ENCODE measurements at regions not wholly inside any gene's neighbourhood (a gene's known extent, or its start where the extent isn't known, plus 50 kb on each side); places are given as distances from the start of the nearest gene placed in this dataset.

DNA sequence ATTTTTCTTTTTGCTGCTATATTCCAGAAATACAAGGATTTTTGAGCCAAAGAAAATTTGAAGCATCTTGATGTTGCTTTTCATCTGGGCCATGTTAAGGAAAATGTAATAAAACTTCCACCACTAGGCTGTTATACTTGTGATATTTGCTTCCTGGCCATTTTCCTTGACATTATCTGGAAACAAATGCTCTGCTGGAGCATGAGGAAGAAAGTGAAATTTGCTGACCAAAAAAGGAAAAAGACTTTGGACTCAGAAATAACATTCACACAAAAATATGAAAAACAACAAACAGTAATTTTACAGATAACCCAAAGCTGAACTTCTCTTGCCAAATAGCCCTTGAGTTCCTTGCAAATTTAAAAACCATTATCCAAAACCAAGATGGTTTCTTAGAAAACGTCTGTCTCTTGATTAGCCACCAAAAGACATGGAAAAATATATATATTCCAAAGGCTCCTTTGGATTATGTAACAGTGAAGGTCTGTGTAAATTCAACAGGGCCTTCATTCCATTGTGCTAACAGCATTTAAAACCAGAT, 344.5 kb downstream of the LMX1A start:
- Histone ChIP-seq H3K4me1 (ENCODE audit: control insufficient read depth in 1 of 2, insufficient read depth in 2 of 2, low read length in 2 of 2) (peaks cover 0 to 16% of the 10 kb centered on the region in 2 donors), H3K9me3 (ENCODE audit: control insufficient read depth in 1 of 2, low read length in 2 of 2) (no peaks in the 10 kb centered on the region), H3K27ac (ENCODE audit: low read length) (no peak overlapping the region), H3K4me3 (ENCODE audit: low read depth in 1 of 2, low read length in 2 of 2) (no peak overlapping the region), H3K27me3 (ENCODE audit: low read depth, low read length) (no peaks in the 10 kb centered on the region), H3K36me3 (ENCODE audit: control insufficient read depth in 1 of 2, insufficient read depth in 2 of 2, low read length in 2 of 2) (no peaks in the 10 kb centered on the region)

DNA sequence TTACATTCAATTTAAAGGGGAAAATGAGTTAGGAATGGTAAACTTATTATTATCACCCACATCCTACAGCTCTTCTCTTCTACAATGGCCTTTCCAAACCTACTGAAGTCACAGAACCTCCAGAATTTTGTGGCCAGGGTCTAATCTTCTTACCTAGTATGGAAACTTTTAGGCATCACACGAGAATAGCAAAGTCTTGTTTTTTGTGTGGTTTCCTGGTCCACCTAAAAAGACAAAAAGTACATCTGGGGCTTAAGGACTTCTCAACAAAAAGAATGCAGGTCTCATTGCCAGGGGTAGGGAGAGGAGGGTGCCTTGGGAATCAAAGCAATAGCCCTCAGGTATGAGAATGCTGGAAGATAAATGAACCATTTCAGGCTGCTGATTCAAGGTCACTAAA, 345.3 kb downstream of the LMX1A start:
- Histone ChIP-seq H3K4me1 (ENCODE audit: control insufficient read depth in 1 of 2, insufficient read depth in 2 of 2, low read length in 2 of 2) (peaks cover 0 to 16% of the 10 kb centered on the region in 2 donors), H3K27ac (ENCODE audit: low read length) (no peak overlapping the region), H3K27me3 (ENCODE audit: low read depth, low read length) (no peaks in the 10 kb centered on the region), H3K36me3 (ENCODE audit: control insufficient read depth in 1 of 2, insufficient read depth in 2 of 2, low read length in 2 of 2) (no peaks in the 10 kb centered on the region), H3K9me3 (ENCODE audit: control insufficient read depth in 1 of 2, low read length in 2 of 2) (no peaks in the 10 kb centered on the region), H3K4me3 (ENCODE audit: low read depth in 1 of 2, low read length in 2 of 2) (no peak overlapping the region)

GRCh38 chr1:165010418-165011070, 346.0 kb downstream of the LMX1A start:
- Histone ChIP-seq H3K36me3 (ENCODE audit: control insufficient read depth in 1 of 2, insufficient read depth in 2 of 2, low read length in 2 of 2) (no peaks in the 10 kb centered on the region), H3K4me3 (ENCODE audit: low read depth in 1 of 2, low read length in 2 of 2) (no peak overlapping the region), H3K9me3 (ENCODE audit: control insufficient read depth in 1 of 2, low read length in 2 of 2) (no peaks in the 10 kb centered on the region), H3K27me3 (ENCODE audit: low read depth, low read length) (no peaks in the 10 kb centered on the region), H3K4me1 (ENCODE audit: control insufficient read depth in 1 of 2, insufficient read depth in 2 of 2, low read length in 2 of 2) (peaks cover 0 to 16% of the 10 kb centered on the region in 2 donors), H3K27ac (ENCODE audit: low read length) (no peak overlapping the region)

- Histone ChIP-seq H3K36me3 (ENCODE audit: control insufficient read depth in 1 of 2, insufficient read depth in 2 of 2, low read length in 2 of 2) (no peaks in the 10 kb centered on the region), H3K27me3 (ENCODE audit: low read depth, low read length) (no peaks in the 10 kb centered on the region), H3K27ac (ENCODE audit: low read length) (no peak overlapping the region), H3K4me1 (ENCODE audit: control insufficient read depth in 1 of 2, insufficient read depth in 2 of 2, low read length in 2 of 2) (peaks cover 0 to 10% of the 10 kb centered on the region in 2 donors), H3K4me3 (ENCODE audit: low read depth in 1 of 2, low read length in 2 of 2) (no peak overlapping the region), H3K9me3 (ENCODE audit: control insufficient read depth in 1 of 2, low read length in 2 of 2) (no peaks in the 10 kb centered on the region)
Measured at GRCh38 chr1:165006831-165007230, 349.7 kb downstream of the LMX1A start.

- Histone ChIP-seq H3K4me3 (ENCODE audit: low read depth in 1 of 2, low read length in 2 of 2) (no peak overlapping the region), H3K9me3 (ENCODE audit: control insufficient read depth in 1 of 2, low read length in 2 of 2) (no peaks in the 10 kb centered on the region), H3K36me3 (ENCODE audit: control insufficient read depth in 1 of 2, insufficient read depth in 2 of 2, low read length in 2 of 2) (no peaks in the 10 kb centered on the region), H3K27me3 (ENCODE audit: low read depth, low read length) (no peaks in the 10 kb centered on the region), H3K27ac (ENCODE audit: low read length) (no peak overlapping the region), H3K4me1 (ENCODE audit: control insufficient read depth in 1 of 2, insufficient read depth in 2 of 2, low read length in 2 of 2) (no peaks in the 10 kb centered on the region)
Measured at GRCh38 chr1:164999146-164999545, 357.4 kb downstream of the LMX1A start.

- H3K4me3 ChIP-seq (ENCODE audit: low read depth in 1 of 2, low read length in 2 of 2), result no peak overlapping the region
- no peaks in the 10 kb centered on the region for H3K27me3 ChIP-seq (ENCODE audit: low read depth, low read length)
- H3K36me3 ChIP-seq (ENCODE audit: control insufficient read depth in 1 of 2, insufficient read depth in 2 of 2, low read length in 2 of 2), result no peaks in the 10 kb centered on the region
- no peaks in the 10 kb centered on the region for H3K4me1 ChIP-seq (ENCODE audit: control insufficient read depth in 1 of 2, insufficient read depth in 2 of 2, low read length in 2 of 2)
- H3K9me3 ChIP-seq (ENCODE audit: control insufficient read depth in 1 of 2, low read length in 2 of 2), result no peaks in the 10 kb centered on the region
- no peak overlapping the region for H3K27ac ChIP-seq (ENCODE audit: low read length)
Measured at GRCh38 chr1:164991763-164992314, 364.7 kb downstream of the LMX1A start.

- Histone ChIP-seq H3K27ac (ENCODE audit: low read length) (no peak overlapping the region), H3K36me3 (ENCODE audit: control insufficient read depth in 1 of 2, insufficient read depth in 2 of 2, low read length in 2 of 2) (no peaks in the 10 kb centered on the region)
Measured at GRCh38 chr1:164983023-164983650, 373.4 kb downstream of the LMX1A start.

GRCh38 chr1:164982545-164982944, 374.0 kb downstream of the LMX1A start:
- H3K4me3 ChIP-seq (ENCODE audit: low read depth in 1 of 2, low read length in 2 of 2), result no peak overlapping the region
- H3K27ac ChIP-seq (ENCODE audit: low read length), result no peak overlapping the region
- peaks cover 0 to 20% of the 10 kb centered on the region in 2 donors for H3K4me1 ChIP-seq (ENCODE audit: control insufficient read depth in 1 of 2, insufficient read depth in 2 of 2, low read length in 2 of 2)
- H3K27me3 ChIP-seq (ENCODE audit: low read depth, low read length), result no peaks in the 10 kb centered on the region
- H3K36me3 ChIP-seq (ENCODE audit: control insufficient read depth in 1 of 2, insufficient read depth in 2 of 2, low read length in 2 of 2), result no peaks in the 10 kb centered on the region
- no peaks in the 10 kb centered on the region for H3K9me3 ChIP-seq (ENCODE audit: control insufficient read depth in 1 of 2, low read length in 2 of 2)

More at GRCh38 chr1:164983023-164983650, 373.4 kb downstream of the LMX1A start:
- peaks cover 0 to 20% of the 10 kb centered on the region in 2 donors for H3K4me1 ChIP-seq (ENCODE audit: control insufficient read depth in 1 of 2, insufficient read depth in 2 of 2, low read length in 2 of 2)
- H3K9me3 ChIP-seq (ENCODE audit: control insufficient read depth in 1 of 2, low read length in 2 of 2), result no peaks in the 10 kb centered on the region
- H3K27me3 ChIP-seq (ENCODE audit: low read depth, low read length), result no peaks in the 10 kb centered on the region
- no peak overlapping the region for H3K4me3 ChIP-seq (ENCODE audit: low read depth in 1 of 2, low read length in 2 of 2)

- Histone ChIP-seq H3K4me1 (ENCODE audit: control insufficient read depth in 1 of 2, insufficient read depth in 2 of 2, low read length in 2 of 2) (peaks cover 0 to 15% of the 10 kb centered on the region in 2 donors), H3K36me3 (ENCODE audit: control insufficient read depth in 1 of 2, insufficient read depth in 2 of 2, low read length in 2 of 2) (no peaks in the 10 kb centered on the region), H3K9me3 (ENCODE audit: control insufficient read depth in 1 of 2, low read length in 2 of 2) (no peaks in the 10 kb centered on the region), H3K27me3 (ENCODE audit: low read depth, low read length) (no peaks in the 10 kb centered on the region), H3K27ac (ENCODE audit: low read length) (no peak overlapping the region), H3K4me3 (ENCODE audit: low read depth in 1 of 2, low read length in 2 of 2) (no peak overlapping the region)
Measured at GRCh38 chr1:164977561-164977960, 379.0 kb downstream of the LMX1A start.

DNA sequence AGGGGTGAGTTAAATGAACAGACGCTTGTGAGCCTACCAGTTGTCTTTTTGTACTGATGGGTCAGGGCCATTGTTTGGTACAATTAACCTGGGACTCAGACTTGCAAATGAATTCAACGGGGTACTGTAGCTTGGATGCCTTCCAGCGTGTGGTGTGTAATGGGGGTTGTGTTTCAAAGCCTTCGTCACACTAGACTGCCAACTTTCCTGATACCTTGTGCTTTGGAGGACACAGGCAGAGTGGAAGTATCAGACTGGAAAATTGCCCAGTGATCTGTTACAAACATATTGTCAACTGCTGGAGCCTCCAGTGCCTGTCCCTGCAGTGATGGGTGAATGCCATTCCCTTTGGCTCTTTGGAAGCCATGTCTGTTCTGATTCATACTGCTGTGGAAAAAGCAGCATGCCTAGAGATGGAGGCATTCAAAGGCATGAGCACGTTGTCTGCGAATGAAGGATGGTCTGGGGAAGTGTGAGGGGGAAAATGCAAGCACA, 384.5 kb downstream of the LMX1A start:
- Histone ChIP-seq H3K4me3 (ENCODE audit: low read depth in 1 of 2, low read length in 2 of 2) (no peak overlapping the region), H3K27me3 (ENCODE audit: low read depth, low read length) (no peaks in the 10 kb centered on the region), H3K9me3 (ENCODE audit: control insufficient read depth in 1 of 2, low read length in 2 of 2) (no peaks in the 10 kb centered on the region), H3K36me3 (ENCODE audit: control insufficient read depth in 1 of 2, insufficient read depth in 2 of 2, low read length in 2 of 2) (no peaks in the 10 kb centered on the region), H3K4me1 (ENCODE audit: control insufficient read depth in 1 of 2, insufficient read depth in 2 of 2, low read length in 2 of 2) (no peaks in the 10 kb centered on the region), H3K27ac (ENCODE audit: low read length) (no peak overlapping the region)

DNA sequence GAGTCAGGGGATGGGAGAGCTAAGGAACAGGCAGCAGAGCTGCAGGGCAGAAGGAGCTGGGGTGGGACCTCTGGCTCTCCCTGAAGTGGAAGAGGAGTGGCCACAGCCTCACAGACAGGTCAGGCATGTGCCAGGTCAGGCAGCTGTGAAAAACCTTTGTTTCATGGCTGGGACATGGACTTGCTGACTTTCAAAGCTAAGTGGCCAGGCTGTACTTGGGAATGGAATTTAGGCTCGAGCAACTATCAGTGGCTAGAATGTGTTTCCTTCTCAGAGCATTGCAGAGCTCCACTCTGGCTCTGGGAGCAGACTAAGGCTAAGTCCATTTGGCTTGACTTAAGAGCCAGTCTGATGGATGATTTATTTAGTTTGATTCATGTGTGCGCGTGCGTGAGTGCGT, 385.1 kb downstream of the LMX1A start:
- no peak overlapping the region for H3K4me3 ChIP-seq (ENCODE audit: low read depth in 1 of 2, low read length in 2 of 2)
- no peaks in the 10 kb centered on the region for H3K9me3 ChIP-seq (ENCODE audit: control insufficient read depth in 1 of 2, low read length in 2 of 2)
- no peak overlapping the region for H3K27ac ChIP-seq (ENCODE audit: low read length)
- H3K27me3 ChIP-seq (ENCODE audit: low read depth, low read length), result no peaks in the 10 kb centered on the region
- H3K4me1 ChIP-seq (ENCODE audit: control insufficient read depth in 1 of 2, insufficient read depth in 2 of 2, low read length in 2 of 2), result no peaks in the 10 kb centered on the region
- H3K36me3 ChIP-seq (ENCODE audit: control insufficient read depth in 1 of 2, insufficient read depth in 2 of 2, low read length in 2 of 2), result no peaks in the 10 kb centered on the region
